Tibial nerve (tissue), 4 donors: ENCODE measurements at regions not wholly inside any gene's neighbourhood (a gene's known extent, or its start where the extent isn't known, plus 50 kb on each side); places are given as distances from the start of the nearest gene placed in this dataset.

Source experiments
- CTCF ChIP-seq, 5 experiments: fragments of 200-600 bp in 3 of 5; fragments of 450-650 bp in 2 of 5; sonication (generic) in 3 of 5; IDR thresholded peaks; one replicate each; pipeline ENCODE4 v1.5.1; 2016 to 2019; ENCODE audit warnings: antibody characterized with exemption in 5 of 5, mild to moderate bottlenecking in 3 of 5, moderate library complexity in 2 of 5
- EP300 ChIP-seq, 2 donors: sonication (generic); formaldehyde crosslinking; IDR thresholded peaks; one replicate each; pipeline ENCODE4 v1.6.1; 2017; ENCODE audit warnings: antibody characterized with exemption in 2 of 2, mild to moderate bottlenecking in 1 of 2
- POLR2A ChIP-seq, 2 donors: fragments of 450-650 bp; IDR thresholded peaks; one replicate each; pipeline ENCODE4 v1.6.1; 2017; ENCODE audit warnings: antibody characterized with exemption in 2 of 2, mild to moderate bottlenecking in 2 of 2, moderate library complexity in 2 of 2

- TF ChIP-seq CTCF (IDR thresholded peaks at IDR 0.05), result no peak
- TF ChIP-seq POLR2A (IDR thresholded peaks at IDR 0.05), result no peak
- TF ChIP-seq EP300 (IDR thresholded peaks at IDR 0.05), result no peak
Observed at GRCh38 chr16:65480281-65481091, 358.6 kb upstream of the CDH11 start.
